ENCODE measurements at regions not wholly inside any gene's neighbourhood (a gene's known extent, or its start where the extent isn't known, plus 50 kb on each side); places are given as distances from the start of the nearest gene placed in this dataset.

DNA sequence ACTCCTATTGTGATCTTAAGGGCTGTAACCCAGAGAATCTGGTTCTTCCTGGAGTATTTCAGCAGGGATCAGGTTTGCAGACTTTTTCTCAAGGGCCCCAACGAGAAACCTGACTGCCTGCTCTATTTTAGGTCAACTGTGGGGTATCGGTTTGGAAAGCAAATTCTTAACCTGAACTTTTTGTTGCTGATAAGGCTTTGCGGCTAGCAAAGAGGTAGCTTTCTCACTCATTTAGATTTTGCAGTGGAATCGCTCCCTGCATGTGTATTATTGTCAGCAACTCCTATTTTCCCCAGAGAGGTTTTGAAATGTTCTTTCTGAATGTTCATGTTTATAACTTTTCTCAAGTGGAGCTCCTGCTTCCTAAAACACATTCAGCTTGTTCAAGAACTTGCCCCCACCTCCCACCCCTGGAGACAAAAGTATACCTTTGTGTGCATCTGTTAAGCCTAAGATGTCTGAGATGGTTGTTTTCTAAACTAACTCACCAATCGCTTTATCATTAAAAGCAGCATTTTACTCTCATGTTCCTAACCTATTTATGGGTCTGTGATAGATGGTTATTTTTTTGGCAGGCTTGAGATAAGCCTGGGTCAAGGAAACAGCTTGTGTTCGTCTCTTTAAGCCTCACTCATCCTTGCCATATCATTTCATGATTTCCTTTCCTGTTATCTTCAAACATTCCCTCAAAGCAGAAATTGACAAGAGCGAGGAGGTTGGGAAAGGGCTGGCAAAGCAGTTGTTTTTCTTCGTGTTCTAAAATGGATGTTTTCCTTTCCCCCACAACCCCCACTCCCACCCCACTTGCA is 129.8 kb downstream of the BAMBI start (continued):
- TF ChIP-seq ZBED1 (IDR thresholded peaks at IDR 0.05), result 0 out of 2 replicates have a peak, but pooled peaks have one; percentile 48
- TF ChIP-seq DACH1 (IDR thresholded peaks at IDR 0.05; ENCODE audit: partially characterized antibody), result peak; percentile 51
- peak; percentile 87 to 88 for TF ChIP-seq KDM1A (IDR thresholded peaks at IDR 0.05)
- TF ChIP-seq STAT5A (IDR thresholded peaks at IDR 0.05; ENCODE audit: borderline replicate concordance, low read length), result peak; percentile 74
- peak; percentile 63; the same call in 1 of the 2 replicates for TF ChIP-seq ZEB2 (IDR thresholded peaks at IDR 0.05)
- TF ChIP-seq FOXK2 (conservative IDR thresholded peaks at IDR 0.05 in 1 of 2, IDR thresholded peaks at IDR 0.05 in 1 of 2; ENCODE audit: low read depth in 2 of 2), result peak; percentile 54 to 65; a peak in 2 of 4 replicates
- peak; percentile 80; the same call in 1 of the 2 replicates for TF ChIP-seq SMARCE1 (IDR thresholded peaks at IDR 0.05)
- no peak for TF ChIP-seq RBM14 (IDR thresholded peaks at IDR 0.05; ENCODE audit: borderline replicate concordance, insufficient read depth, low read depth, low read length)
- TF ChIP-seq, protein P1, sequence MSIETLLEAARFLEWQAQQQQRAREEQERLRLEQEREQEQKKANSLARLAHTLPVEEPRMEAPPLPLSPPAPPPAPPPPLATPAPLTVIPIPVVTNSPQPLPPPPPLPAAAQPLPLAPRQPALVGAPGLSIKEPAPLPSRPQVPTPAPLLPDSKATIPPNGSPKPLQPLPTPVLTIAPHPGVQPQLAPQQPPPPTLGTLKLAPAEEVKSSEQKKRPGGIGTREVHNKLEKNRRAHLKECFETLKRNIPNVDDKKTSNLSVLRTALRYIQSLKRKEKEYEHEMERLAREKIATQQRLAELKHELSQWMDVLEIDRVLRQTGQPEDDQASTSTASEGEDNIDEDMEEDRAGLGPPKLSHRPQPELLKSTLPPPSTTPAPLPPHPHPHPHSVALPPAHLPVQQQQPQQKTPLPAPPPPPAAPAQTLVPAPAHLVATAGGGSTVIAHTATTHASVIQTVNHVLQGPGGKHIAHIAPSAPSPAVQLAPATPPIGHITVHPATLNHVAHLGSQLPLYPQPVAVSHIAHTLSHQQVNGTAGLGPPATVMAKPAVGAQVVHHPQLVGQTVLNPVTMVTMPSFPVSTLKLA (conservative IDR thresholded peaks at IDR 0.05), result peak in 1 of 2 experiments; percentile 43; a peak in 3 of 4 replicates
- TF ChIP-seq PHB2 (IDR thresholded peaks at IDR 0.05; ENCODE audit: low read depth), result peak; percentile 26; the same call in 1 of the 2 replicates
- TF ChIP-seq SMARCC2 (IDR thresholded peaks at IDR 0.05; ENCODE audit: low read depth), result peak; percentile 52; the same call in 1 of the 2 replicates
- TF ChIP-seq ZBTB26 (CRISPR knock-in tag; IDR thresholded peaks at IDR 0.05), result no peak
- no peak; the same call in 1 of the 2 replicates for TF ChIP-seq ZNF584 (CRISPR knock-in tag; IDR thresholded peaks at IDR 0.05; ENCODE audit: low read depth)
- TF ChIP-seq HDAC8 (tag; IDR thresholded peaks at IDR 0.05), result no peak
- TF ChIP-seq CXXC5 (CRISPR knock-in tag; IDR thresholded peaks at IDR 0.05), result no peak; the same call in 1 of the 2 replicates
- no peak for TF ChIP-seq SIN3B (IDR thresholded peaks at IDR 0.05; ENCODE audit: low read depth)
- peak; percentile 22 to 64; a peak in 2 of 4 replicates for TF ChIP-seq HDAC1 (IDR thresholded peaks at IDR 0.05)
- peak; percentile 44; the same call in 1 of the 2 replicates for TF ChIP-seq MECOM (CRISPR knock-in tag; IDR thresholded peaks at IDR 0.05)
- TF ChIP-seq SMAD1 (IDR thresholded peaks at IDR 0.05; ENCODE audit: low read depth, low read length, partially characterized antibody), result peak; percentile 11
- no peak for TF ChIP-seq MTA3 (IDR thresholded peaks at IDR 0.05; ENCODE audit: borderline replicate concordance)
- TF ChIP-seq KDM5B (IDR thresholded peaks at IDR 0.05; ENCODE audit: insufficient replicate concordance, low read depth, low read length), result peak; percentile 15
- TF ChIP-seq, protein P2, sequence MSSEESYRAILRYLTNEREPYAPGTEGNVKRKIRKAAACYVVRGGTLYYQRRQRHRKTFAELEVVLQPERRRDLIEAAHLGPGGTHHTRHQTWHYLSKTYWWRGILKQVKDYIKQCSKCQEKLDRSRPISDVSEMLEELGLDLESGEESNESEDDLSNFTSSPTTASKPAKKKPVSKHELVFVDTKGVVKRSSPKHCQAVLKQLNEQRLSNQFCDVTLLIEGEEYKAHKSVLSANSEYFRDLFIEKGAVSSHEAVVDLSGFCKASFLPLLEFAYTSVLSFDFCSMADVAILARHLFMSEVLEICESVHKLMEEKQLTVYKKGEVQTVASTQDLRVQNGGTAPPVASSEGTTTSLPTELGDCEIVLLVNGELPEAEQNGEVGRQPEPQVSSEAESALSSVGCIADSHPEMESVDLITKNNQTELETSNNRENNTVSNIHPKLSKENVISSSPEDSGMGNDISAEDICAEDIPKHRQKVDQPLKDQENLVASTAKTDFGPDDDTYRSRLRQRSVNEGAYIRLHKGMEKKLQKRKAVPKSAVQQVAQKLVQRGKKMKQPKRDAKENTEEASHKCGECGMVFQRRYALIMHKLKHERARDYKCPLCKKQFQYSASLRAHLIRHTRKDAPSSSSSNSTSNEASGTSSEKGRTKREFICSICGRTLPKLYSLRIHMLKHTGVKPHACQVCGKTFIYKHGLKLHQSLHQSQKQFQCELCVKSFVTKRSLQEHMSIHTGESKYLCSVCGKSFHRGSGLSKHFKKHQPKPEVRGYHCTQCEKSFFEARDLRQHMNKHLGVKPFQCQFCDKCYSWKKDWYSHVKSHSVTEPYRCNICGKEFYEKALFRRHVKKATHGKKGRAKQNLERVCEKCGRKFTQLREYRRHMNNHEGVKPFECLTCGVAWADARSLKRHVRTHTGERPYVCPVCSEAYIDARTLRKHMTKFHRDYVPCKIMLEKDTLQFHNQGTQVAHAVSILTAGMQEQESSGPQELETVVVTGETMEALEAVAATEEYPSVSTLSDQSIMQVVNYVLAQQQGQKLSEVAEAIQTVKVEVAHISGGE (CRISPR knock-in tag; IDR thresholded peaks at IDR 0.05), result 0 out of 6 replicates have a peak, but pooled peaks of 1 of the 3 experiments have one; percentile 15
